SK-N-SH (cell line): ENCODE measurements at regions not wholly inside any gene's neighbourhood (a gene's known extent, or its start where the extent isn't known, plus 50 kb on each side); places are given as distances from the start of the nearest gene placed in this dataset.
"Not testable (repeated sequence)": the region's sequence is repeated elsewhere in the genome, so short reads cannot be mapped to it uniquely, and the experiment has no call there.

Experiments used
- CTCF ChIA-PET: fragments of 300-600, 350-600 bp; formaldehyde crosslinking; extraction: SDS; loops from one replicate; lab custom pipeline; 2021; lab: Yijun Ruan, JAX
- POLR2A ChIA-PET: fragments of 350-600 bp; sonication (Branson Sonifier 250); formaldehyde crosslinking; extraction: SDS; loops from one replicate; lab custom pipeline; 2020; ENCODE audit warnings: antibody characterized with exemption, inconsistent platforms; lab: Yijun Ruan, JAX
- DNase-seq: peaks from one replicate; pipeline ENCODE4 v3.0.0; 2012
- H2AFZ ChIP-seq: fragments of 200-600 bp; sonication (generic); 2 replicates; pipeline ENCODE4 v1.8.1; 2016; ENCODE audit warnings: antibody characterized with exemption, mild to moderate bottlenecking, low read depth
- H3F3A ChIP-seq: fragments of 200-600 bp; sonication (generic); replicated peaks from 2 replicates; pipeline ENCODE3; 2016; ENCODE audit warnings: antibody characterized with exemption, mild to moderate bottlenecking; ENCODE audit not compliant: insufficient read depth
- H3K27ac ChIP-seq, 2 experiments: fragments of 200-500 bp in 1 of 2; fragments of 200-600 bp in 1 of 2; sonication (Bioruptor generic) in 1 of 2; sonication (generic), shearing (Covaris generic) in 1 of 2; 2 replicates each; pipeline versions ENCODE4 v1.5.1 to v1.6.1; 2014 to 2016; ENCODE audit warnings: low read depth in 2 of 2, inconsistent platforms in 1 of 2, low read length in 1 of 2, mild to moderate bottlenecking in 1 of 2, mixed read lengths in 1 of 2
- H3K27me3 ChIP-seq: fragments of 200-600 bp; sonication (generic), shearing (Covaris generic); 2 replicates; pipeline ENCODE4 v1.6.1; 2016; ENCODE audit warnings: mixed run types; ENCODE audit not compliant: insufficient read depth
- H3K36me3 ChIP-seq, 2 experiments: fragments of 200-500 bp in 1 of 2; fragments of 200-600 bp in 1 of 2; sonication (Bioruptor generic) in 1 of 2; sonication (generic) in 1 of 2; replicated peaks in 1 of 2; 2 replicates each; pipeline versions ENCODE3 to v1.5.1; 2014 to 2016; ENCODE audit warnings: low read length in 1 of 2, mild to moderate bottlenecking in 1 of 2; ENCODE audit not compliant: insufficient read depth in 2 of 2, control insufficient read depth in 1 of 2
- H3K4me1 ChIP-seq, 2 experiments: fragments of 200-500 bp in 1 of 2; fragments of 200-600 bp in 1 of 2; sonication (Bioruptor generic) in 1 of 2; sonication (generic), shearing (Covaris generic) in 1 of 2; 2 replicates each; pipeline versions ENCODE4 v1.5.1 to v1.6.1; 2014 to 2016; ENCODE audit warnings: low read depth in 1 of 2, low read length in 1 of 2, mixed run types in 1 of 2; ENCODE audit not compliant: insufficient read depth in 2 of 2, control insufficient read depth in 1 of 2
- H3K4me2 ChIP-seq: fragments of 200-600 bp; sonication (generic), shearing (Covaris generic); 2 replicates; pipeline ENCODE4 v1.6.1; 2017; ENCODE audit warnings: mixed run types
- H3K4me3 ChIP-seq, 2 experiments: fragments of 200-500 bp in 1 of 2; fragments of 200-600 bp in 1 of 2; sonication (Bioruptor generic) in 1 of 2; sonication (generic), shearing (Covaris generic) in 1 of 2; 2 replicates each; pipeline versions ENCODE4 v1.5.1 to v1.8.1; 2014 to 2016; ENCODE audit warnings: low read depth in 2 of 2, inconsistent platforms in 1 of 2, low read length in 1 of 2, mild to moderate bottlenecking in 1 of 2, mixed read lengths in 1 of 2, moderate library complexity in 1 of 2
- H3K79me2 ChIP-seq: fragments of 200-600 bp; sonication (generic); 2 replicates; pipeline ENCODE4 v1.8.1; 2017; ENCODE audit warnings: mild to moderate bottlenecking; ENCODE audit not compliant: insufficient read depth
- H3K9ac ChIP-seq: fragments of 200-600 bp; sonication (generic); 2 replicates; pipeline ENCODE4 v1.6.1; 2017; ENCODE audit warnings: mixed run types
- H3K9me2 ChIP-seq: fragments of 200-600 bp; sonication (generic); 2 replicates; pipeline ENCODE4 v1.6.1; 2017; ENCODE audit warnings: mixed run types
- H3K9me3 ChIP-seq: fragments of 200-600 bp; sonication (generic); 2 replicates; pipeline ENCODE4 v1.6.1; 2017; ENCODE audit warnings: mixed run types, mild to moderate bottlenecking, moderate library complexity
- H4K20me1 ChIP-seq: fragments of 200-600 bp; sonication (generic); 2 replicates; pipeline ENCODE4 v1.6.1; 2017; ENCODE audit warnings: mild to moderate bottlenecking, mixed run types; ENCODE audit not compliant: insufficient read depth
- EZH2phosphoT487 ChIP-seq: fragments of 200-600 bp; sonication (generic); IDR thresholded peaks from 2 replicates; pipeline ENCODE4 v1.6.1; 2017; ENCODE audit warnings: low read depth, mixed run types, mild to moderate bottlenecking, antibody characterized with exemption, moderate library complexity, borderline replicate concordance
- FOXJ3 ChIP-seq: sonication (generic); formaldehyde crosslinking; IDR thresholded peaks from 2 replicates; pipeline ENCODE4 v1.5.1; 2020; ENCODE audit warnings: mild to moderate bottlenecking, missing genetic modification reagents
- FOXM1 ChIP-seq: IDR thresholded peaks from 2 replicates; pipeline ENCODE4 v1.4.0; 2012; ENCODE audit warnings: low read depth, mild to moderate bottlenecking
- NFIC ChIP-seq: IDR thresholded peaks from 2 replicates; pipeline ENCODE4 v1.4.0; 2012; ENCODE audit warnings: borderline replicate concordance
- PBX3 ChIP-seq: IDR thresholded peaks from 2 replicates; pipeline ENCODE4; 2012
- RAD21 ChIP-seq: IDR thresholded peaks from 2 replicates; pipeline ENCODE4 v1.6.1; 2012; ENCODE audit warnings: mild to moderate bottlenecking, low read length
- RXRA ChIP-seq: IDR thresholded peaks from 2 replicates; pipeline ENCODE4 v1.4.0; 2012; ENCODE audit warnings: low read depth, mild to moderate bottlenecking, borderline replicate concordance
- SIN3A ChIP-seq: IDR thresholded peaks from 2 replicates; pipeline ENCODE4 v1.6.1; 2012; ENCODE audit warnings: low read depth, mild to moderate bottlenecking, low read length, moderate library complexity, borderline replicate concordance
- TEAD4 ChIP-seq: IDR thresholded peaks from 2 replicates; pipeline ENCODE4 v1.4.0; 2012; ENCODE audit warnings: mild to moderate bottlenecking, borderline replicate concordance; ENCODE audit not compliant: insufficient read depth
- YY1 ChIP-seq: IDR thresholded peaks from 2 replicates; pipeline ENCODE4 v1.4.0; 2012; ENCODE audit warnings: low read depth, mild to moderate bottlenecking
- whole genome bisulfite sequencing: methylation state at CpG from one replicate; pipeline ENCODE4 v1.1.6; 2017; ENCODE audit warnings: low lambda C conversion rate; 5-methylcytosine and 5-hydroxymethylcytosine counted together
- TF ChIP-seq, protein P1 (sequence below): IDR thresholded peaks from 2 replicates; pipeline ENCODE4 v1.4.0; 2012; ENCODE audit warnings: low read depth, borderline replicate concordance

DNA sequence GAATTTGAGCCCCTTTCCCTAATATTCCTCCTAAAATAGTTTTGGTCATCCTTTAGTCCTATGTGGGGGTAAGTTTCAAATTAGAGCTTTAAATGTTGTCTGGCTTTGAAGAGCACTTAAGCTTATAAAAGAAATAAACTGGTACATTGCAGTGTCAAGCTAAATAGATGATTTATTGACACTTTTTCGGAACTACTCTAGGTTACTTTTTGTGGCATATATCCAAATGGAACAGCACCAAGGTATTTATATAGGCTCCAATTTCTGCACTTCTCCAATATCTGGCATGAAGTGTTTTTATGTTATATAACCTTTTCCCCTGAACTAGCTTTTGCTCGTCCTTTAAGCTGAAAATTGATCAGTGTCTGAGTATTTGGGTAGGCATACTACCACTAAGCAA is 402.5 kb downstream of the NFIB start (continued):
- TF ChIP-seq PBX3 (no peak), SIN3A (no peak)

GRCh38 chr9:13907842-13908241 is 406.1 kb downstream of the NFIB start:
- H4K20me1 ChIP-seq, CTCF ChIA-PET, H3K9me2 ChIP-seq, POLR2A ChIA-PET, DNase-seq, H3K79me2 ChIP-seq, H3K4me2 ChIP-seq, H3K9ac ChIP-seq, H3K27me3 ChIP-seq, H3K27ac ChIP-seq, H3K36me3 ChIP-seq, H3K4me3 ChIP-seq, H2AFZ ChIP-seq, H3K9me3 ChIP-seq, H3K4me1 ChIP-seq: not testable (repeated sequence)
- peaks cover 16% of the 10 kb centered on the region for H3F3A ChIP-seq
- 79% methylated on average over 3 of the region's 3 CpGs for WGBS

GRCh38 chr9:13904746-13905145 is 409.2 kb downstream of the NFIB start:
- Histone ChIP-seq H3K9me3 (no peaks in the 10 kb centered on the region), H3K36me3 (no peaks in the 10 kb centered on the region), H3K79me2 (no peaks in the 10 kb centered on the region; the same call in 1 of the 2 replicates), H3F3A (peaks cover 16% of the 10 kb centered on the region), H3K27me3 (no peaks in the 10 kb centered on the region), H2AFZ (no peak overlapping the region), H4K20me1 (no peaks in the 10 kb centered on the region), H3K27ac (no peak overlapping the region), H3K4me1 (no peaks in the 10 kb centered on the region), H3K9ac (no peak overlapping the region), H3K4me3 (no peak overlapping the region), H3K4me2 (no peak overlapping the region), H3K9me2 (no peaks in the 10 kb centered on the region)
- no peak for DNase-seq
- ChIA-PET POLR2A (no interaction called here), CTCF (no interaction called here)
- no peak for TF ChIP-seq EZH2phosphoT487
- no peak for TF ChIP-seq FOXM1
- no peak for TF ChIP-seq TEAD4
- TF ChIP-seq, protein P1, sequence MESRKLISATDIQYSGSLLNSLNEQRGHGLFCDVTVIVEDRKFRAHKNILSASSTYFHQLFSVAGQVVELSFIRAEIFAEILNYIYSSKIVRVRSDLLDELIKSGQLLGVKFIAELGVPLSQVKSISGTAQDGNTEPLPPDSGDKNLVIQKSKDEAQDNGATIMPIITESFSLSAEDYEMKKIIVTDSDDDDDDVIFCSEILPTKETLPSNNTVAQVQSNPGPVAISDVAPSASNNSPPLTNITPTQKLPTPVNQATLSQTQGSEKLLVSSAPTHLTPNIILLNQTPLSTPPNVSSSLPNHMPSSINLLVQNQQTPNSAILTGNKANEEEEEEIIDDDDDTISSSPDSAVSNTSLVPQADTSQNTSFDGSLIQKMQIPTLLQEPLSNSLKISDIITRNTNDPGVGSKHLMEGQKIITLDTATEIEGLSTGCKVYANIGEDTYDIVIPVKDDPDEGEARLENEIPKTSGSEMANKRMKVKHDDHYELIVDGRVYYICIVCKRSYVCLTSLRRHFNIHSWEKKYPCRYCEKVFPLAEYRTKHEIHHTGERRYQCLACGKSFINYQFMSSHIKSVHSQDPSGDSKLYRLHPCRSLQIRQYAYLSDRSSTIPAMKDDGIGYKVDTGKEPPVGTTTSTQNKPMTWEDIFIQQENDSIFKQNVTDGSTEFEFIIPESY = no peak
- TF ChIP-seq RXRA = no peak
- no peak for TF ChIP-seq SIN3A
- TF ChIP-seq YY1 = no peak
- no peak for TF ChIP-seq RAD21
- TF ChIP-seq NFIC = no peak
- TF ChIP-seq PBX3 = no peak
- TF ChIP-seq FOXJ3 (CRISPR knock-in tag) = no peak
